ENCODE measurements at regions not wholly inside any gene's neighbourhood (a gene's known extent, or its start where the extent isn't known, plus 50 kb on each side); places are given as distances from the start of the nearest gene placed in this dataset.
"Not testable (repeated sequence)": the region's sequence is repeated elsewhere in the genome, so short reads cannot be mapped to it uniquely, and the experiment has no call there.

DNA sequence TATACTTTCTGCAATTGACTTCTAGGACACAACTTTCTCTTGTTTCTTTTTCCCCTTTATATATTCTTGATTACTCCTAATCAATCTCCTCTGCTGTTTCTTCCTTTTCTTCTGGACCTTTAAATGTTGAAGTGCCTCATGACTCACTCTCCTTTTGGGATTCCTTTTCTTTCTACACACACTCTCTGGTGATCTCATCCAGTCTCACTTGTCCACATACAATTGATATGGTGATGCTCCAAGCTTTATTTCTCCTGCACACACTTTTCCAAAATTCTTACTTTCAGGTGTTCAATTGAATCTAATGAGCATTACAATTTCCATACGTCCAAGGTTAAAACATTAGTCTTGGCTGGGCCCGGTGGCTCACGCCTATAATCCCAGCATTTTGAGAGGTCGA lies 794.8 kb upstream of the EPHA5 start:
- dilution Hi-C loops (cut with MboI; ENCODE audit: extremely low pct_ligation_motif_present, low sequenced_read_pairs) = no loop called here
- no peaks in the 10 kb centered on the region for H3K9me3 ChIP-seq (replicated peaks; ENCODE audit: control insufficient read depth, insufficient read depth, low read length)
- H3K27me3 ChIP-seq (ENCODE audit: control insufficient read depth in 2 of 2, insufficient read depth in 2 of 2, low read length in 2 of 2) = no peaks in the 10 kb centered on the region
- TF ChIP-seq FOS (IDR thresholded peaks at IDR 0.05; ENCODE audit: borderline replicate concordance, insufficient read depth, low read length) = no peak
- no peak for TF ChIP-seq EZH2 (IDR thresholded peaks at IDR 0.05; ENCODE audit: borderline replicate concordance, low read depth, low read length, severe bottlenecking)
- TF ChIP-seq CTCF (IDR thresholded peaks at IDR 0.05; ENCODE audit: extremely low read depth in 1 of 2, insufficient read depth in 1 of 2, low read depth in 1 of 2, low read length in 2 of 2) = no peak
- no peak for TF ChIP-seq GATA2 (IDR thresholded peaks at IDR 0.05; ENCODE audit: insufficient read depth, insufficient read length, low read depth, low read length)
- TF ChIP-seq MYC (IDR thresholded peaks at IDR 0.05; ENCODE audit: low read depth, low read length) = no peak
- no peak for TF ChIP-seq JUN (IDR thresholded peaks at IDR 0.05; ENCODE audit: borderline replicate concordance, insufficient read depth, insufficient read length, low read depth)
- no peak for FAIRE-seq
- H3K4me2 ChIP-seq (ENCODE audit: insufficient read depth, low read length) = no peak overlapping the region
- H3K27ac ChIP-seq (ENCODE audit: insufficient read depth, low read depth, low read length) = no peak overlapping the region
- no peak for DNase-seq (ENCODE audit: low read depth, low spot score)
- intact Hi-C loops (cut with micrococcal nuclease) = no loop called here
- no peaks in the 10 kb centered on the region for H3K79me2 ChIP-seq (ENCODE audit: control insufficient read depth, insufficient read depth, low read length)
- CTCF ChIA-PET = no interaction called here
- BruUV-seq (replicated peaks) = no TSS peak
- H2AFZ ChIP-seq (ENCODE audit: low read depth, low read length) = no peak overlapping the region
- no peaks in the 10 kb centered on the region for H3K36me3 ChIP-seq (ENCODE audit: control insufficient read depth in 2 of 2, extremely low read depth in 1 of 2, insufficient read depth in 2 of 2, low read length in 2 of 2)
- no peaks in the 10 kb centered on the region for H4K20me1 ChIP-seq (replicated peaks; ENCODE audit: control insufficient read depth, extremely low read depth, insufficient read depth, low read length)
- H3K4me3 ChIP-seq (replicated peaks in 1 of 3; ENCODE audit: insufficient read depth in 1 of 3, low read depth in 1 of 3, low read length in 3 of 3) = no peak overlapping the region
- H3K4me1 ChIP-seq (ENCODE audit: control insufficient read depth, extremely low read depth, insufficient read depth, low read length) = no peaks in the 10 kb centered on the region
- no peak overlapping the region for H3K9ac ChIP-seq (replicated peaks; ENCODE audit: extremely low read depth, insufficient read depth, low read length)
- POLR2A ChIA-PET = no interaction called here
- no peaks in the 10 kb centered on the region for H3K9me1 ChIP-seq (replicated peaks; ENCODE audit: control insufficient read depth, extremely low read depth, insufficient read depth, low read length)

- H3K27me3 ChIP-seq (ENCODE audit: control insufficient read depth in 2 of 2, insufficient read depth in 2 of 2, low read length in 2 of 2); DNase-seq (ENCODE audit: low read depth, low spot score); intact Hi-C loops (cut with micrococcal nuclease); H3K4me3 ChIP-seq (replicated peaks in 1 of 3; ENCODE audit: insufficient read depth in 1 of 3, low read depth in 1 of 3, low read length in 3 of 3); H3K9me1 ChIP-seq (replicated peaks; ENCODE audit: control insufficient read depth, extremely low read depth, insufficient read depth, low read length); H3K9me3 ChIP-seq (replicated peaks; ENCODE audit: control insufficient read depth, insufficient read depth, low read length); H3K9ac ChIP-seq (replicated peaks; ENCODE audit: extremely low read depth, insufficient read depth, low read length); H3K4me2 ChIP-seq (ENCODE audit: insufficient read depth, low read length); BruUV-seq (replicated peaks); FAIRE-seq; H2AFZ ChIP-seq (ENCODE audit: low read depth, low read length); H4K20me1 ChIP-seq (replicated peaks; ENCODE audit: control insufficient read depth, extremely low read depth, insufficient read depth, low read length); dilution Hi-C loops (cut with MboI; ENCODE audit: extremely low pct_ligation_motif_present, low sequenced_read_pairs); H3K27ac ChIP-seq (ENCODE audit: insufficient read depth, low read depth, low read length); H3K79me2 ChIP-seq (ENCODE audit: control insufficient read depth, insufficient read depth, low read length); H3K36me3 ChIP-seq (ENCODE audit: control insufficient read depth in 2 of 2, extremely low read depth in 1 of 2, insufficient read depth in 2 of 2, low read length in 2 of 2); CTCF ChIA-PET; H3K4me1 ChIP-seq (ENCODE audit: control insufficient read depth, extremely low read depth, insufficient read depth, low read length); POLR2A ChIA-PET: not testable (repeated sequence)
Observed at GRCh38 chr4:66462890-66463289, 792.6 kb upstream of the EPHA5 start.

Data from endothelial cell of umbilical vein (primary cell).